ENCODE measurements at regions not wholly inside any gene's neighbourhood (a gene's known extent, or its start where the extent isn't known, plus 50 kb on each side); places are given as distances from the start of the nearest gene placed in this dataset.

DNA sequence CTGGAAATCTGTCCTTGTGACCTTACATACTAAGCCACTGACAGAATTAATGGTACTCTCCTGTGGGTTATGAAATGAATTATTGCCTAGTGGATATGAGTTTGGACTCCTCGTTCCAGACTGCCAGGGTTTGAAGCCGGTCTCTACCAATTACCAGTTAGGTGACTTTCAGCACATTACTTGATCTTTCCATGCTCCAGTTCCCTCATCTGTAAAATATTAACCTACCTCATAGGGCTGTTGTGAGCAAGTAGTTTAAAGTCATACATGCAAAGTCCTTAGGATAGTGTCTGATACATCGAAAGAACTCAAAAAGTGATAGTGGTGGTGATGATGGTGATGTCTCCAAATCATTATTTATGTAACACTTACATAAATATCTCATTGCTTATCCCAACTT lies 373.5 kb upstream of the ARX start:
- TF ChIP-seq EZH2 (IDR thresholded peaks at IDR 0.05; ENCODE audit: insufficient read depth, poor library complexity, severe bottlenecking) (no peak), EZH2phosphoT487 (IDR thresholded peaks at IDR 0.05; ENCODE audit: insufficient read depth, low read depth) (no peak)

Data from GM23248 (cell line).